ENCODE measurements at regions not wholly inside any gene's neighbourhood (a gene's known extent, or its start where the extent isn't known, plus 50 kb on each side); places are given as distances from the start of the nearest gene placed in this dataset.

- no peak for TF ChIP-seq POLR2A (IDR thresholded peaks at IDR 0.05; ENCODE audit: low read depth, low read length)
- TF ChIP-seq TAF1 (IDR thresholded peaks at IDR 0.05; ENCODE audit: borderline replicate concordance, low read depth, low read length) = no peak
Observed at GRCh38 chrX:10935501-10935900, 175.6 kb upstream of the HCCS start.
